Panc1 (cell line): ENCODE measurements at regions not wholly inside any gene's neighbourhood (a gene's known extent, or its start where the extent isn't known, plus 50 kb on each side); places are given as distances from the start of the nearest gene placed in this dataset.

Experiments used
- ATAC-seq: fragments of 200-7000 bp; cut with Tn5 transposase; 2 replicates; pipeline ENCODE4 v1.9.1; 2020; ENCODE audit warnings: mild to moderate bottlenecking, moderate library complexity
- BruUV-seq: library from RNA; stranded (reverse); fragments of 400-500 nt; replicated peaks from 2 replicates; lab custom pipeline; 2021; lab: Mats Ljungman, UMichigan
- CTCF ChIA-PET: fragments of 300-600 bp; sonication (Branson Sonifier 250); formaldehyde crosslinking; loops from one replicate; lab custom pipeline; 2022; ENCODE audit warnings: antibody characterized with exemption; lab: Charles Lee
- POLR2A ChIA-PET: fragments of 300-600 bp; sonication (Branson Sonifier 250); formaldehyde crosslinking; loops from one replicate; lab custom pipeline; 2022; ENCODE audit warnings: antibody characterized with exemption; lab: Charles Lee
- DNase-seq: peaks from one replicate; pipeline ENCODE4 v3.0.0-alpha.2; 2010; ENCODE audit warnings: low read depth, low spot score
- H3K27ac ChIP-seq: 2 replicates; pipeline ENCODE4 v1.5.1; 2011; ENCODE audit warnings: mild to moderate bottlenecking, low read length, inconsistent platforms
- H3K27me3 ChIP-seq: fragments of 200-500 bp; sonication (Bioruptor generic); 2 replicates; pipeline ENCODE4 v1.6.0; 2014; ENCODE audit warnings: low read length, inconsistent platforms; ENCODE audit not compliant: control insufficient read depth, insufficient read depth
- H3K36me3 ChIP-seq: fragments of 200-500 bp; sonication (Bioruptor generic); 2 replicates; pipeline ENCODE4 v1.5.1; 2014; ENCODE audit warnings: inconsistent platforms, mild to moderate bottlenecking, low read length, moderate library complexity; ENCODE audit not compliant: control insufficient read depth, insufficient read depth
- H3K4me1 ChIP-seq: 2 replicates; pipeline ENCODE4 v1.5.1; 2011; ENCODE audit warnings: inconsistent platforms, mild to moderate bottlenecking, low read length, moderate library complexity; ENCODE audit not compliant: control insufficient read depth, insufficient read depth
- H3K4me3 ChIP-seq, 2 experiments: 2 replicates each; pipeline ENCODE4 v1.5.1; 2011 to 2012; ENCODE audit warnings: low read depth in 2 of 2, low read length in 2 of 2, mild to moderate bottlenecking in 2 of 2, inconsistent platforms in 1 of 2, moderate library complexity in 1 of 2
- H3K9me3 ChIP-seq: fragments of 200-500 bp; sonication (Bioruptor generic); 2 replicates; pipeline ENCODE4 v1.5.1; 2014; ENCODE audit warnings: low read depth, mild to moderate bottlenecking, inconsistent platforms, low read length, moderate library complexity; ENCODE audit not compliant: control insufficient read depth, insufficient read depth
- POLR2AphosphoS5 ChIP-seq: IDR thresholded peaks from 2 replicates; pipeline ENCODE4 v1.6.1; 2012; ENCODE audit warnings: mild to moderate bottlenecking, low read depth, low read length, moderate library complexity
- REST ChIP-seq, 2 experiments: IDR thresholded peaks; 2 replicates each; pipeline ENCODE4 v1.6.1; 2011 to 2012; ENCODE audit warnings: low read depth in 2 of 2, control low read depth in 1 of 2, low read length in 1 of 2, mild to moderate bottlenecking in 1 of 2, moderate library complexity in 1 of 2; ENCODE audit not compliant: insufficient read depth in 1 of 2
- SIN3A ChIP-seq: IDR thresholded peaks from 2 replicates; pipeline ENCODE4 v1.6.1; 2012; ENCODE audit warnings: low read depth, mild to moderate bottlenecking, low read length, moderate library complexity, borderline replicate concordance; ENCODE audit not compliant: insufficient read depth
- TCF7L2 ChIP-seq: IDR thresholded peaks from 2 replicates; pipeline ENCODE4 v1.6.1; 2011; ENCODE audit warnings: mild to moderate bottlenecking, low read depth, low read length, inconsistent platforms
- in situ Hi-C: cut with HindIII; loops from 2 replicates; pipeline ENCODE4 v1.10.0; 2016; ENCODE audit warnings: low sequenced_read_pairs, low pct_unique_long_range_greater_than_20kb
- intact Hi-C: fragments of 100-400 bp; cut with micrococcal nuclease; formaldehyde crosslinking; loops from one replicate; pipeline ENCODE4 v1.10.0; 2022; ENCODE audit not compliant: unreplicated experiment
- TF ChIP-seq, protein P1 (sequence below): fragments of 450-650 bp; IDR thresholded peaks from 2 replicates; pipeline ENCODE4 v1.5.1; 2017; ENCODE audit warnings: mild to moderate bottlenecking

DNA sequence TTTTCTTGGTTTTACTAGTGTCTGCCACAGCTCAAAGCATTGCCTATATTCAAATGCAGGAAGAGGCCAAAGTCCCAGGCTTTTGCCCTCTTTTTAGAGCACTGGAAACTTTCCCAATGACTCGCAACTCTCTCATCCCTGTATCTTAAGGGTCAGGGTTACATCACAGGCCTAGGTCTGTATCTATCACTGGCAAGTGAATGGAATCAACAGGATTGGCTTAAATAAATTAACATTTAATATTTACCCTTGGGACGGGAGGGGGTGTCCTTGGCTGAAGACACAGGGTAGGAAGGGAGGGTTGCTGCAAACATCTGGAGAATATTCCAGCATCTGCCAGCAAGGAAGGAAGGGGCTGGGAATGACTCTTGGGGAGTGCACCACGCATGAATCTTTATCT, 242.6 kb downstream of the SLC4A3 start:
- no peaks in the 10 kb centered on the region for H3K4me1 ChIP-seq
- no peak for DNase-seq
- intact Hi-C loops (no loop called here), in situ Hi-C loops (no loop called here)
- H3K4me3 ChIP-seq, result no peak overlapping the region
- H3K27ac ChIP-seq, result no peak overlapping the region
- ATAC-seq, result no peak
- TF ChIP-seq, protein P1, sequence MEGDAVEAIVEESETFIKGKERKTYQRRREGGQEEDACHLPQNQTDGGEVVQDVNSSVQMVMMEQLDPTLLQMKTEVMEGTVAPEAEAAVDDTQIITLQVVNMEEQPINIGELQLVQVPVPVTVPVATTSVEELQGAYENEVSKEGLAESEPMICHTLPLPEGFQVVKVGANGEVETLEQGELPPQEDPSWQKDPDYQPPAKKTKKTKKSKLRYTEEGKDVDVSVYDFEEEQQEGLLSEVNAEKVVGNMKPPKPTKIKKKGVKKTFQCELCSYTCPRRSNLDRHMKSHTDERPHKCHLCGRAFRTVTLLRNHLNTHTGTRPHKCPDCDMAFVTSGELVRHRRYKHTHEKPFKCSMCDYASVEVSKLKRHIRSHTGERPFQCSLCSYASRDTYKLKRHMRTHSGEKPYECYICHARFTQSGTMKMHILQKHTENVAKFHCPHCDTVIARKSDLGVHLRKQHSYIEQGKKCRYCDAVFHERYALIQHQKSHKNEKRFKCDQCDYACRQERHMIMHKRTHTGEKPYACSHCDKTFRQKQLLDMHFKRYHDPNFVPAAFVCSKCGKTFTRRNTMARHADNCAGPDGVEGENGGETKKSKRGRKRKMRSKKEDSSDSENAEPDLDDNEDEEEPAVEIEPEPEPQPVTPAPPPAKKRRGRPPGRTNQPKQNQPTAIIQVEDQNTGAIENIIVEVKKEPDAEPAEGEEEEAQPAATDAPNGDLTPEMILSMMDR, result no peak
- TF ChIP-seq REST (IDR thresholded peaks at IDR 0.05; ENCODE audit: insufficient read depth in 1 of 2, low read depth in 2 of 2, low read length in 1 of 2) (no peak), POLR2AphosphoS5 (no peak), TCF7L2 (no peak), SIN3A (no peak)
- H3K27me3 ChIP-seq, result no peaks in the 10 kb centered on the region
- no peaks in the 10 kb centered on the region for H3K9me3 ChIP-seq
- ChIA-PET POLR2A (no interaction called here), CTCF (no interaction called here)
- BruUV-seq, result no TSS peak
- no peaks in the 10 kb centered on the region for H3K36me3 ChIP-seq

GRCh38 chr2:219871351-219871750, 243.9 kb downstream of the SLC4A3 start:
- H3K9me3 ChIP-seq, result no peaks in the 10 kb centered on the region
- POLR2A ChIA-PET, result no interaction called here
- no peaks in the 10 kb centered on the region for H3K36me3 ChIP-seq
- no peak overlapping the region for H3K4me3 ChIP-seq
- ATAC-seq, result no peak
- BruUV-seq, result no TSS peak
- H3K27me3 ChIP-seq, result no peaks in the 10 kb centered on the region
- CTCF ChIA-PET, result no interaction called here
- intact Hi-C loops (no loop called here), in situ Hi-C loops (no loop called here)
- no peak for TF ChIP-seq POLR2AphosphoS5
- no peak for TF ChIP-seq TCF7L2
- TF ChIP-seq, protein P1, result no peak
- TF ChIP-seq SIN3A, result no peak
- TF ChIP-seq REST (IDR thresholded peaks at IDR 0.05; ENCODE audit: insufficient read depth in 1 of 2, low read depth in 2 of 2, low read length in 1 of 2), result no peak
- no peak for DNase-seq
- H3K4me1 ChIP-seq, result no peaks in the 10 kb centered on the region
- H3K27ac ChIP-seq, result no peak overlapping the region
